ENCODE measurements at regions not wholly inside any gene's neighbourhood (a gene's known extent, or its start where the extent isn't known, plus 50 kb on each side); places are given as distances from the start of the nearest gene placed in this dataset.
"Not testable (repeated sequence)": the region's sequence is repeated elsewhere in the genome, so short reads cannot be mapped to it uniquely, and the experiment has no call there.

GRCh38 chr4:26217961-26218676 lies 102.7 kb upstream of the RBPJ start:
- DNase-seq: no peak

DNA sequence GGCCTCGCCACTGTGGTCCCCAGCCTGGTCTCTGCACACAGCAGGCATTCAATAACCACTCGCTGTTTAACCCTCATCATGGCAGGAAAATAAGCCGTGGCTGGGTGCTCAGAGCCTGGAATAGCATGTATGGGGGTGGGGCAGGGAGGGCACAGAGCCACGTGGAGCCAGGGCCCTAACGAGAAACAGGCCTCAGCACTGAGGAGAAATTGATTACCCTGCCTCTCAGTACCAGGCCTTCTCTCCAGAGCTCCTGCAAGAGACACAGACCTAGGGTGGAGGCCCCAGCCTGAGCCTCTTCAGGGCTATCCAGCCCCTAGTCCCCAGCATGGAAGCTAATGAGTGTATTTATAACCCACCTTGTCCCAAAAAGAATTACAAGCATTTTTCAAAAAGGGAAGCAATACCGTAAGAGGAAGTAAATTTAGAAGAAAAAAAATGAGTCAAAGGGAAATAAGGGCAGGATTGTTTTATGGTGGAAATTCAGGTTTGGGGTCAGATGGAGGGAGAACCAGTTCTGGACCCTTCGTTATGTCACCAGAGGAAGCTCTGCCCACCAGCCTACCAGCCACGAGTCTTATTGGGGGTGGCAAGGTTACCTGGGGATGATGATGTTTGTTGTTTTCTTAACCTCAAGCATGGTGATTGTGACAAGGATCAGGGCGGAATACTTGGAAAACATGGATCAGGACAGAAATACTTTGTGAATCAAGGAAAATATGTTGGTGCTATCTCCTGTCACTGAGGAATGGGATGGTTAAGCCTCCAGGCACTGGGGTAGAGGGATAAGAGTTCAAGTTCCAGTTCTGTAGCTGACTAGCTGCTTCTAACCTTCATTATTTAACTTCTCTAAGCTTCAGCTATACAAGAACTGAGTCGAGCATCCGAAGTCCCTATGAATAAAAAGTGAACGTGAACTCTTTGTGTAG lies 101.9 kb upstream of the RBPJ start:
- DNase-seq: no peak

DNA sequence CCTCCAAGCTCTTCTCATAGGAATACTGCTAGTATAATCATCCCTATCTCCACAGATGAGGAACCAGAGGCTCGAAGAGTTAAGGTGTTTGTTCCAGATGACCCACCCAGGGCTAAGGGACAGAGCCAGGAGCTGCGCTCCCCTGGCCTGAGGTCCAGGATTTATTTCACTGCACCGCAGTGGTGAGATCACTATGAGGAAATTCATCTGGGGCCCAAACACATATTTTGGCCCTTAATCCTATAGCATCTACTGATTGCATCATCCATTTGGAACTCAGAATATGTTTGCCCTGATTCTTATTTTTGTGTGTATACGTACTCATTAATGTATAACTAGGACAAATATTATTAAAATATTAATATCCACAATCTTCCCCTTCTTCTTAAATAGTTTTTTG lies 100.1 kb upstream of the RBPJ start:
- no peak for DNase-seq

- DNase-seq: no peak
Measured at GRCh38 chr4:26223155-26223554, 97.7 kb upstream of the RBPJ start.

DNA sequence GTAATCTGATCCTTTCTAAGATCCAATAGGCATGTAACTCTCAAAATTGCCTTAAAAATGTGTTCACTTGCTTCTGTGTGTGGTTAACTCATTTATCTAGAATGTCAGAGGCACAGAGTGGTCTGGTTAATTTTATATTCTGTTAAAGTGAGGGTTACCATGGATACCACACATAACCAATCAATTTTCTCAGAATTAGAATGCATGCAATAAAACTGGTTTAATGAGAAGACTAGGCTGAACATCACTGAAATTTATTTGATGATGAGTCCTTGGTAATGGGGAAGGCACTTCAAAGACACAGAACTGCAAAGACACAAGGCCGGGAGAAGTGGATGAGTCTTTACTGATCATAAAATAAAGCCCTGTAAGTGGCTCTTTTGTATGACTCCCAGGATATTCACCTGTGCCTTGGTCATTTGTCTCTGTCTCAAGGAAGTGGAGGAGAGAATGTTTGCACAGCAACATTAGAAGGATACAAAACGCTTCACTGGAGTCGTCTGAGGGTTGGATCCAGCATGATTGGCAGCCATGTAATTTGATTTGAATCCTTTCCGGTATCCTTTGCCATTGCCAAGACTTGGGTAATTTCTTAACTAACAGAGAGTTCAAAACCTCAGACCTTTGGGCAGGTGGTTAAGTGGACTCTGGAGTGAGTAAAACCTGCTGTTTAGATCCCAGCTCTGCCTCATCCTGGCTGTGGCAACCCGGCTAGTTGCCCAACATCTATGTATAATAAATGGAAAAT lies 94.0 kb upstream of the RBPJ start:
- no peak for DNase-seq

GRCh38 chr4:26227601-26228229 lies 93.1 kb upstream of the RBPJ start:
- no peak for DNase-seq

- DNase-seq: no peak
Measured at GRCh38 chr4:26228883-26229282, 91.9 kb upstream of the RBPJ start.

GRCh38 chr4:26229974-26230373 lies 90.8 kb upstream of the RBPJ start:
- DNase-seq: no peak

DNA sequence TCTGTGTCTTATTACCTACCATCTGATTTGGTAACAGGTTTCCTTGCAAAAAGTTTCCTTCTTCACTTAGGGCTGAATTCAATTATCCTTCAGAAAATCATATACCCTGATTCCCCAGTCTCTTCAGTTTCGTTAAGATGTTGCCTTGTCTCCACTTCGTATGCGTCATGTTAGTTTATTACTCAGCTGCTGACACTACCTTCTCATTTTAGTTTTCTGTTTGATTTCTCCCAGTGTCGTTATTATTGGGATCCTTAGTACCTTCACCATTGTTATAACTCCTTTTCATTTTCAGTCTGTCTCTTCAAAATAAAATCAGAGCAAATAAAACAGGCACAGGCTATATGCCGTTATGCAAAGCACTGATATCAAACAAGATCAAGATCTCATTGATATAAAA lies 87.5 kb upstream of the RBPJ start:
- no peak for DNase-seq

GRCh38 chr4:26235500-26235899 lies 85.3 kb upstream of the RBPJ start:
- peak in 1 of 2 experiments; percentile 18 for DNase-seq

DNA sequence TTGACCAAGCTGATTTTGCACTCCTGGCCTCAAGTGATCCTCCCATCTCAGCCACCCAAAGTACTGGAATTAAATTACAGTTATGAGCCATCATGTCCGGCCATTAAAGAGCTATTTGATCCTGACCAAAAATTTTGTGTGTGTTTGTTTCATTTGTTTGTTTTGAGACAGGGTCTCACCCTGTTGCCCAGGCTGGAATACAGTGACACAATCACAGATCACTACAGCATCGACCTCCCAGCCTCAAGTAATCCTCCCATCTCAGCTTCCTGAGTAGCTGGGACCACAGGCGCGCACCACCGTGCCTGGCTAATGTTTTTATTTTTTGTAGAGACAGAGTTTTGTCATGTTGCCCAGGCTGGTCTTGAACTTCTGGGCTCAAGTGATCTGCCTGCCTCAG lies 82.9 kb upstream of the RBPJ start:
- no peak for DNase-seq

DNA sequence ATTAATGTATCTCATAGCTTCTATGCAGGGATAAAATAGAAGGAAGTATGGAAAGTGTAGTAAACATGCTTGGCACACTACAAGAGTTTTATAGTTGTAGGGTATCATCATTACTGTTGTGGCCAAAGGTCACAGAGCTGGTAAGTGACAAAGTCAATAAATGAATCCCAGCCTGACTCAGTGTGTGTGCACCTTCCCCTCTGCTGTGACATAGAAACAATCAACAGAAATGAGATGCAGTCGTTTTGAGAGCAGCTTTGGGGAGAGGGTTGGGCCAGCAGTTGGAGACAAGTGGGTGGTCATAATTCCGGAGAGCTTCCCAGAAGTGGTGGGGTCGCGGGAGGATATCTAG lies 82.4 kb upstream of the RBPJ start:
- DNase-seq: no peak

DNA sequence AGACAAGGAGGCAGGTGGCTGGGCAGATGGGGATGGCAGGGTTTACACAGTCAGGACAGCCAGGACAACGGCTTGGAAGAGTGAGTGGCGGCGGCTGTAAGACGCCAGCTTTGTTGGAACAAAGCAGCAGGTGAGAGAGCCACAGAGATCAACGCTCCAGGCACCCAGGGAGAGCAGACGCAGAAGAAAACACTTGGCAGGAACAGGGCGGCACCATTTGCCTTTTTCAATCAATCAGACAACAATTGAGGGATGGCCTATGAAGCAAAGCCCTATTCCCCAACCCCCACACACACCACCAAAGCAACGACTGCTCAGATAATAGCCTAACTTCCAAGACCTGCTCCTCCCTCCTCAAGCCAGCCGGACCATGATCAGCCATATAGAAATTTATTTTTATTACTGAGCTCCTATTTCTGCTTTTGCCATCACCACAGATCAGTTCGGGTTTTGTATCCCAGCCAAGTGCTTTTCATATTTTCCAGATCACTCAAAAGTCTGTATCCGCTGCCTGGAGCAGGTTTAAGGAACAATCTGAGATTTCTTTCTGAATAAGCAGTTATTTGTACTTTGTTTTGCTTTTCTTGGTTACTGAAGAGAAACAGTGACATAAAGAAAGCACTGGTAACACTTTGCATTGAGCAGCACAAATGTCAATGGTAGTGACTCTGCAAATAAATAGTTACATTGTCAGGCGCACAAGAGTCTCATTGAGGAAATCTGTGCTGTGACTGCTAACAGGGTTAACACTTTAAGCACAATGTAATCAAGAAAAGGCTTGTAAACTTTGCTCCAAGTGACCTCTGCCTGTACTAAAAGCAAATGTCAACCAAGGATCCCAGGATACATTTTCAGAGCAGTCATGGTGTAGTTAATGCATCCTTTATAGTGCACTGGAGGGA lies 81.8 kb upstream of the RBPJ start:
- peak; percentile 87 to 90 for DNase-seq

DNA sequence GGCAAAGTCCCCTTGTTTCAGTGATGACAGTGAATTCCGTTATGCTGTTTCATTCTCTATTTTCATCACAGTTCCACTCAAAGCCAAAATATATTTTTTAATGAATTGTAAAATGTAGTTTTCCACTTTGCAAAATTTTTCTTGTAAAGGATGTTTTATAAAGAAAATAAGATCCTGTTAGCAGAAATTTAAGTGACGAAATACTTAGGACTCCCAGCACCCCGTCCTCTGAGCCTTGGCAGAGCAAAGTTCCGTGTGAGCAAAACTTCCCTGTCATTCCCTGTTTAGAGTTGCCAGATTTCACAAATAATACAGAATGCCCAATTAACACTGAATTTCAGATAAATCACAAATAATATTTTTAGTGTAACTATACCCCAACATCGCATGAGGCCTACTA lies 81.0 kb upstream of the RBPJ start:
- no peak for DNase-seq

GRCh38 chr4:26241179-26241578 lies 79.6 kb upstream of the RBPJ start:
- DNase-seq: no peak

DNA sequence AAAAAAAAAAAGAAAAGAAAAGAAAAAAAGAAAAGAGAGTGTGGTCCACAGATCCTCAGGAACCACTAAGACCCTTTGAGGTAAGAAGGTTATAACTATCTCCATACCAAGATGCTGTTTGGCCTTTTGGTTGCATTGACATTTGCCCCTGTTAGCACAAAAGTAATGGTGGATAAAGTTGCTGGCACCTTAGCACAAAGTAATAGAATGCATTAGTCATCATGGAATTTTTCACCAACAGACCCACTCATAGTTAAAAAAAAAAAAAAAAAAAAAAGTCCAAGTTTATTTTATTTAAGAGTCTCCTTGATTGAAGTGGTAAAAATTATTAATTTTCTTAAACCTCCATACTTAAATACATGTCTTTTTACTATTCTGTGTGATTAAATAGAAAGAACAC lies 78.4 kb upstream of the RBPJ start:
- DNase-seq: no peak

GRCh38 chr4:26244138-26244537 lies 76.7 kb upstream of the RBPJ start:
- not testable (repeated sequence) for DNase-seq

DNA sequence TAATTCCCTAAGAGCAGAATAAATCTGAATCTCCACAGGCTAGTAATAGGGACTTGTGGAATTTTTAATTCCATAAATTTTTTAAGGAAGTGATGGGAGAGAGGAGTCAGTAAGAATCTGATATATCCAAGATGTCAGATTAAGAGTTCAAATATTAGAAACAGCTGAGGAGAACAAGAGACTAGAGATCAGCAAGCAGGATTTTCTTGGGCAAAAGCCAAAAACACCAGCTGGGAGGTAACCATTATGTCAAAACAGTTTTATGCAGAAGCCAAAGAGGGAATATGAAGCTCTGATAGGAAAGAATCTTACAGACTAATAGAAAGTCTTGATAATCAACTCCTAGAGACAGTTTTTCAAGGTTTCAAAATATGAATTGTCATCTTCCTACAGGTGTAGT lies 72.2 kb upstream of the RBPJ start:
- peak; percentile 26 to 42 for DNase-seq

GRCh38 chr4:26252349-26253025 lies 68.3 kb upstream of the RBPJ start:
- no peak for DNase-seq

DNA sequence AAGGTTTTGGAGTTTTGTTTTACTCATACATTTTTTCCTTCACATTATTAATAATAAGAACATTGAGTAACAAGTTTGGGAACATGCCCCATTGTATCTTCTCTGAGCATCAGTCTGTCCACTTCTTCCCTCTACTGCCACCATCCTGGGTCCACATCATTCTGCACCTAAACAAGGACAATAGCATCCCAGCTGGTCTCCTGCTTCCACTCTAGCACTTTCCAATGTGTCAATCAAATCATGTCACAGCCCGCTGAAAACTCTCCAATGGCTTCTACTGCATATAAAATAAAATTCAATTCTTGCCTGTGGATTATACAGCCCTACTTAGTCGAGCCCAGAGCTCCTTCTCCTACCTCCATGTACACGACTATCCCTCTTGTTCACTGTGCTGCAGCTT lies 66.8 kb upstream of the RBPJ start:
- DNase-seq: no peak

DNA sequence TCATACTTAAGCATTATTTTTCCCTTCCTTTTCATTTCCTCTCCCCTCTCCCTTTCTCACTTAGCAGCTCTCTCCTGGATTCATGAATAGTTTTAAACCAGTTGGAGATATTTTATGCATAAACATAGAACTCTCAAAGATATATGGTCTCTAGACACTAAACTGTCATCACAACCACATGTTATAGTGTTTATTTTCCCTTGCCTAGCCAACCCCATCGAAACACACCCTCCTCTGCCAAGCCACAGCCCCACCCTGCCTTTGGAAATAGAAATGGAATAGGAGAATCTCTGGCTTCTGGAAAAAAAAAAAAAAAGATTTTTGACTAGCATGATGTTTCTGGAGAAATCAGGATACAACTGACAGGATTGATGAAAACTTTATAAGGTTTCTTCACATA lies 64.8 kb upstream of the RBPJ start:
- no peak for DNase-seq
